Left forelimb (tissue), 1 donor: ENCODE measurements at regions not wholly inside any gene's neighbourhood (a gene's known extent, or its start where the extent isn't known, plus 50 kb on each side); places are given as distances from the start of the nearest gene placed in this dataset.

Experiments used
- DNase-seq: peaks from one replicate; pipeline ENCODE4 v3.0.0-alpha.2; 2018; ENCODE audit warnings: low spot score

DNA sequence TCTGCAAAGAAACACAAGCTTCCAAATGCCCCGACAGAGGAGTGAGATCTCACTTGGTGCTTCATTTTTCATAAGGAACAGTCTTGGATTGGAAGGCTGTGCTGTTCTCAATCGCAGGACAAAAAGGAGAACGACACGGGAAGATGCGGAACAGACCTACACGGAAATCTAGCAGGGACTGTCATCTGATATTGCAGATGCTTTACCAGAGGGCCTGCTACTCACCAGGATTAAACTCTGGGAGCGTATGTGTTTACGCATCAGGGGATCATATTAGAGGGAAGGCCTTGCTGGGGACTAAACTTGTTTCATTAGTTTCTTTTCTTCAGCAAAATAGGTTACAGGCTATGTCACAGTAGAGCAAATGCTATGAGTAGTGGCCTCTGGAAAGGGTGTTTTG is 82.8 kb upstream of the EEPD1 start:
- DNase-seq = no peak

DNA sequence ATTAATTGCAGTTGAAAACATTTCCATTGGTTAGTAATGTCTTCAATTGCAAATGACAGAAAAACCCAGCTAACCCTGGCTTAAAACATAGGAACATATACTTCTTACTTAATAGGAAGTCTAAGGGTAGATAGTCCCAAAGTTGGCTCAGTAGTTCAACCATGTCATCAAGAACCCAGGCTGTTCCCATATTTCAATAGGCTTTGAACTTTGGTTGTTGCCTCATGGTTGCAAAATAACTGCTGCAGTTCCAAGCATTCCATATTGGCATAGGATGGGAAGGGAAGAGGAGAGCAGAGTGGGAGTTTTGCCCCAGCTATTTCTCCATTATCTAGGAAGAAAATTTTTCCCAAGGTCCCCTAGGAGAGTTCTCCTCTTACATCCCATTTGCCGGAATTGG is 81.4 kb upstream of the EEPD1 start:
- DNase-seq = no peak

DNA sequence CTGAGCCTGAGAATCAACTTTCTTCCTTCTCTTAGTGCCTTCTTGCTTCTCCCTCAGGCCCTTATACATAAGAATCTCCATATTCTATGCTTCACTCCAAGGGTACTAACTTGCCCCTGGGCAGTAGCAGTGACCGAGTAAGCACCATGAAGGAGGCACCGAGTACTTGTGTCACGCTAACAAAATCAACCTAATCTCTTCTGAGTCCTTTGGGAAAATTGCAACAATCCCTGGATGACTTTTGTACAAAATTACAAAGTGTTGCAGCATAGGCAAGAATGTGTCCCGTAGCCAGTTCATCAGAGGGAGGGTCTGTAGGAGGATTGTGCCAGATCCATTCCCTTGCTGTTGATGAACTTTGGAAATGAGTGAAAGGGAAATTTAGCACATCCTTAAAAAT is 80.4 kb upstream of the EEPD1 start:
- DNase-seq = no peak

DNA sequence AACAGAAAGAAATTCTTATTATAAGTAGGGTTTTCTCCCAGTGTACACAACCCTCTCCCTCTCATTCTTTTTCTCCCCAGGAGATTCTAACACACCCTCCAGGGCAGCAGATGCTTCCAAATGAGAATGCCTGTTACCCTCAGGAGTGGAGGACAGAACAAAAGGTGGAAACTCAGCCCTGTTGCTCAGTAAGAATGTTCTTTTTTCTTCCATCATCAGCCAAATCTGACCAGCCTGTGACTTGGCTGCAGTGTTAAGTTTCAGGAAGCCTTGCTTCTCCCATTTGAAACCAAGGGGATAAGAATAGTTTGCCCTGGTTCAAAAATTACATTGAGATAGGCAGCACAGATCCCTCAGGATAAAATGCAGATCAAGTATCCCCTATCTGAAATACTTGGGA is 77.5 kb upstream of the EEPD1 start:
- DNase-seq = no peak

DNA sequence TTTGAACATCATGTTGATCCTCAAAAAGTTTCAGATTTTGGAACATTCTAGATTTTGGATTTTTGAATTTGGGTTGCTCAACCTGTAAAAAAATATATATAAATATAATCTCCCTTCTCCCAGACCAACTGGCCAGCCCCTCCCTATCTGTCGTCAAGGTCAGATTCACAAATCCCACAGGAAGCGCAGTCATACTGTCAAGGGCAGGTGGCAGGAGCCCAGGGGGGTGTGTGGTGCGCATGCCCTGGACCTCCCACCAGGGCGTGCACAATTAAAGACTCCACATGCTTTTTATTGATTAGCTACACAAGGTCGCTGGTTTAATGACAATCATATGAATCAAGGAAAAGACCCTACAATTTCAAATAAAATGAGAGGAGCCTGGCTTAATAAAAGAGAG is 77.0 kb upstream of the EEPD1 start:
- DNase-seq = no peak

DNA sequence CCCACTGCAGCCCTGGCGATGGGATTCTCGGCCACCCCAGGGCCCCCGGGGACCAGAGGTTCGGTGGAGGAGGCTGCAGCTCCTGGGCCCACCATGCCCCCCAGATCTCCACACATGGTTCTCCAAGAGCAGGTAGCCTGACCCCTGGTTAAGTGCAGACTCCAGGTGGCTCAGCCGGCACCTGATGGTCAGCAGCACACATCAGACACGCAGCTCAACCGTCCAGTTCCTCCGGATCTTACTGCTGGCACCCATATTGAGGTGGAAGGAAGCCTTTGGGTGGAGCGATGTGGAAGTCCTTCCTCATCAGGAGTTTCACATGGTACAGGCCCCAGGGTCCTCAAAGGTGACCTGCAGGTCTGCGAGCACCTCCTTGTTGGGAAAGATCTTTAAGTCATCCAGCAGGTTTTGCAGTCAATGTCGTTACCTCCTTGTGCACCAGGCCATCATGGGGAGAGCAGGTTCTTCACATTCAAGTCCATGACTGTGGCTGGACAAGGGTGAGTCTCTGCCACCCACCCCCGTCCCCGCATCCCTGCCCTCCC is 74.2 kb upstream of the EEPD1 start:
- DNase-seq = no peak

DNA sequence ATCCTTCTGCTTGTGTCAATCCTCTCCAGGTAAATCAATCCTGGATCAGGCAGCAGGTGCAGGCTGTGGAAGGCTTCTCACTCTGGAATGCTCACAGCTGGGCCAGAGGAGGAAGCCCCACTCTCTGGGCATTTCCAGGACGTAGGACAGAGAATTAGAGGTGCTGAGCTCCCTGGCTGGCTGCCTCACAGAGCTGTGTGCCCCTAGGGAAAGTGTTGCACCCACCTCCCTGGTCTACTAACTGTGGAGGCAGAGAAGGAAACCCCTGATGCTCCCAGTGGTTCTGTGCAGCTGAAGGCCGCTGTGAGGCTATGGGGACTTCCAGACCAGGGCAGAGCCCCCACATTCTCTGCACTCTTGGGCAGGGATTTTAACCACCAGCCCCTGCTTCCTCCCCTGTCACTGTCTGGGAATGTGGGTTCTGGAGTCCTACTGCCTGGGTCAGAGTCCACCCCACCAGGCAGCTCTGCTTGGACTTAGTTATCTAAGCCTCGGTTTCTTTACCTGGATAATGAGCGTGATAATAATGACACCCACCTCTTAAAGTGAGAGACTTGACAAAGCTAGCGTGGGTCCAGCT is 73.5 kb upstream of the EEPD1 start:
- DNase-seq = no peak

DNA sequence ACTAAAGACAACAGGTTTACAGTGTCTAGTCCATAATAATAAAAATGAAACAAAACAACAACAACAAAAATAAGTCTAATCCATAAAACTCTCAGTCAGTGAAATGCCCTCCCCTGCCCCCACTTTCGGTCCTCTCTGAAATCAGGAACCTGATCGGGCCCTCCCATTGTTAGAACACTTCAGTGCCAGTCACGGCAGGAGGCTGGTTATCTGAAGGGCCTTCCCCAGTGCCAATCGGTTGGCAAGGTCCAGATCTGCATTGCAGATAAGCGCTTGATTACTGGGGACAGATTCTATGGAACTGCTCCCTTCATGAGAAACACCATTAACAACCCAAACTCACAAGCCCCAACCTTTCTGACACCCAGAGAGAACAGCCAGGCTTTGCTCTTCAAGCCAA is 72.2 kb upstream of the EEPD1 start:
- no peak for DNase-seq

DNA sequence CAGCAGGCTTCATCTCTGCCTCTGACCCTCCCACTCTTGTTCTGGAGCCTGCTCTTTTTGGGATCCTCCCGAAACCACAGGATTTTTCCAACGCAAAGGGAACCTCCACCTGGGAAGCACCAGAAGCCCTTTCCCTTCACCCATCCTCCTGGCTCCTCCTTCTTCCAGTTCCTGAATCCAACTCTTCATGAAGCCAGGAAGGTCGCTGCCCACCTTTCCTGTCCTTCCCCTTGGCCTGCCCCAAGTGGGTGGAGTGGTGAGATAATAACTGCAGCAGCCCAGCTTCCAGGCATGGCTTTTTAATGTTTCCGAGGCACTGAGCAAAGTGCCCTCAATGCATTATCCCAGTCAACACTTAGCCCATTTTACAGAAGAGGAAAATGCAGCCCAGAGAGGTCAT is 70.8 kb upstream of the EEPD1 start:
- DNase-seq = no peak

DNA sequence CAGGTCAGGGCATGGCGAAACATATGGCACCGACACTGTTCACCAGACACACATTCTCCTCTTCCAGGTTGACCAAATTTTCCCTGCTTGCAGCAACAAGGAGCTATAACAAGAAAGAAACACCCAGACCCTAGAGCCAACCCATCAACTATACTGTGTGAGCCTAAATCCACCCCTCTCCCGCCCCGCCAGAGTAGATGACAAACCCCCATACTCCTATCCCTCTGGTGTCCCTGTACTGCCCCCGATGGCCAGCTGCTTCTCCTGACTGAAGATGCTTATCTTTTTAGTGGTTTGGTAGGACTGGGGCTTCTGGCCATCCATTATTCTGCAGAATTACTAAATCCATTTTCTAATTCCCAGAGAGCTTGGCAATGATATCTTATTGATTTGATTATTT is 70.1 kb upstream of the EEPD1 start:
- DNase-seq = no peak

DNA sequence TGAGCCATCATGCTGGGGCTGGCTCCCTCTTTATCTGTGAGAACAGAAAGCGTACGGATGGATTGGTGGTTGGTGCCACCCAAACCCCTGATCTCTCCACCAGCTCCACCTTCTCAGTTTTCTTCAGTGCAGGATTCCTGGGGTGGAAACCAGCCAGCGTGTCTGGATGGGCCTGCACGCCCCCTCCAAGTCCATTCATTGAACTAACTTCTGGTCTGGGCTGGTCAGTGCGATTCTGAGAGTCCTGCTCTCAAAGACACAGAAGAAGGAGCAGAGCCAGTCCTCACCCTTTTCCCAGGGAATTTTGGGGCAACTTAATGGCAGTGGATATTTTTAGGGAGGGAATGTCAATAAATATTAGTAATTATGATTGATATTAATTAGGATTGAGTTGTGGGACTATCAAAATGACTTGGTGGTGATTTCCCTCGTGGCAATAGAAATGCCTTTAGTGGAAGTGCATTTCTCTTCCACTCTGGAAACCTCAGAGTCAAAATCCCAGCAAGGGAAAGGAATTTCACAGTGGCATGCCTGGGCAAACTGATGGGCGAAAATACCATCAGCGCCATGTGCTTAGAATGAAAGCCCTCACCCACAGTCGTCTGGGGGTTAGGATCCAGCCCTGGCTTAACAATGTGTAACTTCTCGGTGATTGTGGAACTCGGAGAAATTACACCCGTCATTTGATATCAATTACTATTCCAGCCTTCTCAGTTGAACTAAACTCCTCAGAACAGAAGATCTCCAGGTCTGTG is 69.3 kb upstream of the EEPD1 start:
- DNase-seq = no peak

DNA sequence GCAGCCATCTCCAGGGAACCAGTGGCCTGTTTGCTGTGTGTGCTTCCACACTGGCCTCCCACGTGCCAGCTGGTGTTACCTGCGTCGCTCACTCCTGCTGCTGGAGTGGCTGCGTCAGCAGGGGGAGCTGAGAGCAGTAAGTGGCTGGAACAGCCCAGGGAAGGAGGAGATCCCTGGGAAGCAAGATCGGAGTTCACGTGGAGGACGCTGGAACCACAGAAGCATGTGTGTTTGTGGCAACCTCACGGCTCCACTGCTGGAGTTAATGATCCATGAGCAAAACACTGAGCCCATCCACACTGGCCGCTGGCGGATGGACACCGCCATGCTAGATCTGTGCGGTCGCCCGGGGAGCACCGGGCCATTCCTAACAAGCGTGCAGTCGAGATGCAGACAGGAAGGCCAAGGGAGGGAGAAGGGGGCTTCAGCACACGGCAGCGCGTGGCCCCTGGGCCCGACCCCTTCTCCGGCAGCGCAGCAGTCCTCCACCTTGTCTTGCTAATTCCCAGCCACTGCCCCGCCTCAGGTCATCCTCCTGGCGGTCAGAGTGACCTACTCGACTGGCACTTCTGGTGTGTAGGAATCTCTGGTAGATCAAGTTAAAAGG is 68.5 kb upstream of the EEPD1 start:
- no peak for DNase-seq

DNA sequence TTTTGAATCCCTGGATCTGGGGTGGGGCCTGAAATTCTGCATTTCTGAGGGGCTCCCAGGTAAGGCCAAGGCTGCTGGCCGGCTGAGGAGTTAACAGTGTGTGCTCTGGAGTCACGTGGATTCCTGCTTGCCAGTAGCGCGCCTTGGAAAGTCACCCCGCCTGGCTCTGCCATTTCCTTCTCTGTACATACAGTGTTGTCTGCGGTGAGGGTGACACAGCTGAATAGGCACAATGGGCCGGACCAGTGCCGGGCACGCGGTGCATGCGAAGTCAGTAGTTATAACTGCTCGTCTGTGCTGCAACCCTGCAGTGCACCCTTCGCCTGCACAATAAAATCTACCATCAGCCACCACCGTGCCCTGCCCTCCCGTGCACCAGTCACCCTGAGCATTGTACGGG is 68.0 kb upstream of the EEPD1 start:
- no peak for DNase-seq

DNA sequence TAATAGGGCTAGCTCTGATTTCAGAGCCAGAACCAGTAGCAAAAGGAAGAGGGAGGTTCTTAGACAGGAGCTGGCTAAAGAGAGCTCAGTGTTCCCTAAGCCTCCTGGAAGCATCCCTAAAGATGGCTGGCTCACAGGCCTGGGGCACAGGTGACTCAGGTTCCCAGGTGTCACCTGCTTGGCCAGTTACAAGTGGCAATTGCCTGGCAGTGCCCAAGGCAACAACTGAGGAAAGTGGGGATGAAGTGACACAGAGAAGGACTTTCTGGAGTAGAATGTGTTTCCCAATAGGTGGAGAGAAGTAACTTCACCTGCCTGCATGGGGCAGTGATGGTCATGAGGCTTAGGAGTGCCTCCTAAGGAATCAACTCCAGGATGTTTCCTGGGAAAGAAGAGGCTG is 66.5 kb upstream of the EEPD1 start:
- DNase-seq = no peak

DNA sequence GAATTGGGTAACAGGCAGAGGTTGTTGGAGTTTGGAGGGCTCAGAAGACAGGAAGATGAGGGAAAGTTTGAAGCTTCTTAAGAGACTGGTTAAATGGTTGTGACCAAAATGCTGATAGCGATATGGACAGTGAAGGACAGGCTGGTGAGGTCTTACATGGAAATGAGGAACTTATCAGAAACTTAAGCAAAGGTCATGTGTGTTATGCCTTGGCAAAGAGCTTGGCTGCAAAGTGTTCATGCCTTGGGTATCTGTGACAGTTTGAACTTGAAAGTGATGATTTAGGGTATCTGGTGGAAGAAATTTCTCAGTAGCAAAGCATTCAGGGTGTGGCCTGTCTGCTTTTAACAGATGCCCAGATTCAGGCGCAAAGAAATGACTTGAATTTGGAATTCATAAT is 64.5 kb upstream of the EEPD1 start:
- DNase-seq = no peak

DNA sequence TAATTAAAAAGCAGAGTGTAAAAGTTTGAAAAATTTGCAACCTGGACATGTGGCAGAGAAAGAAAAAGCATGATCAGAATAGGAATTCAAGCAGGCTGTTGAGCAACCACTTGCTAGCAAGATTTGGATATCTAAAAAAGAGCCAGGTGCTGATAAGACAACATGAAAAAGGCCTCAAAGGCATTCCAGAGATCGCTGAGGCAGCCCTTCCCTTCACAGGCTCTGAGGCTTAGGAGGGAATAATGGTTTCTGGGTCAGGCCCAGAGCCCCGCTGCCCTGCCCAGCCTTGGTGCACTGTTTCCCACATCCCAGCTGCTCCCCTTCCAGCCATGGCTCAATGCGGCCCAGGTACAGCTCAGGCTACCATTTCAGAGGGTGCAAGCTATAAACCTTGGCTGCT is 64.1 kb upstream of the EEPD1 start:
- DNase-seq = no peak

DNA sequence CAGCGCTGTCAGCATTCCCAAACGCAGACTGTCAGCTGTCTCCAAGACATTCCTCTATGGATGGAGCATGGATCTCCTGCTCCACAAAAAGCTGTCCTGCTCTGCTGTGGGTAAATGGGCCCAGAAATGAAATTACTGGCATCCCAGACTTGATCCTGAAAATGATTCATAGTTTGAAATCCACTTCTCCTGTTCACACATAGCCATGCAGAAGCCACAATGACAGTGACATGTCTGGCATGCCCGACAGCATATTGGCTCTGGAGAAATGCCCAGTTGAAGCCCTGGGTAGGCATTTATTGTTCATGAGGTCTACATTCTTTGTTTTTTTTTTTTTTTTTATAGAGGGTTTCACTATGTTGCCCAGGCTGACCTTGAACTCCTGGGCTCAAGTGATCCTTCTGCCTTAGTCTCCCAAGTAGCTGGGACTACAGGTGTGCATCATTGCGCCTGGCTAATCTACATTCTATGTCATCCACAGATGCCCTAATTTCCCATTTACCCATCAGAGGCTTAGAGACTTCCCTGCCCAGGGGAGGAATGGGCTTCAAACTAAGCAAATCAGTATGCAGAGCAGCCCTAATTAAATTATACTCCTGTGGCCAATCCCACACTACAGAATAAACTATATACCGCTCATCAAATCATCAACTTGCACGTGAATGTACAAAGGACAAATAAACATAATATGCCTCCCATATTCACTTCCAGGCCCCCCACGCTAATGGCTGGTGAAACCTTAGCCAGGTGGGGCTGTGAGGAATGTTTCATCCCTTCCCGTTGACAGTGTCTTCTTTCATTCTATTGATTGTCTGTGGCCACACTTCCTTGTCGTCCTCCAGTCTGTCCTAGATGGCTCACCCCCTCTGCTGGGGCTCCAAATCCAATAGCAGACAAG is 61.8 kb upstream of the EEPD1 start:
- DNase-seq = no peak

DNA sequence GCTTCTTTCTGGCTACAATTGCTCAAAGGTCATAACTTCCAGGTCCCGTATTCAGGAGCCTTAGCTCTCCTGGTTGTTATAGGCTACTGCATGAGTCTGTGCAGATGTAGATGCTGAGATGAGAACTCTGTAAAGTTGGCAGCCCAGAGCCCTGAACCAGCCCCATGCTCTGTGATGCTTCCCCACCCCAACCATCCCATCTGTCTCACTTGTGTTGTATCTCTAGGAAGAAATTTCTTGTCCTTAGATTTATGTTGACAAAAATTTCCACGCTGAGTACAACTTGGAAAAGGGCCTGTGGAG is 61.2 kb upstream of the EEPD1 start:
- no peak for DNase-seq

DNA sequence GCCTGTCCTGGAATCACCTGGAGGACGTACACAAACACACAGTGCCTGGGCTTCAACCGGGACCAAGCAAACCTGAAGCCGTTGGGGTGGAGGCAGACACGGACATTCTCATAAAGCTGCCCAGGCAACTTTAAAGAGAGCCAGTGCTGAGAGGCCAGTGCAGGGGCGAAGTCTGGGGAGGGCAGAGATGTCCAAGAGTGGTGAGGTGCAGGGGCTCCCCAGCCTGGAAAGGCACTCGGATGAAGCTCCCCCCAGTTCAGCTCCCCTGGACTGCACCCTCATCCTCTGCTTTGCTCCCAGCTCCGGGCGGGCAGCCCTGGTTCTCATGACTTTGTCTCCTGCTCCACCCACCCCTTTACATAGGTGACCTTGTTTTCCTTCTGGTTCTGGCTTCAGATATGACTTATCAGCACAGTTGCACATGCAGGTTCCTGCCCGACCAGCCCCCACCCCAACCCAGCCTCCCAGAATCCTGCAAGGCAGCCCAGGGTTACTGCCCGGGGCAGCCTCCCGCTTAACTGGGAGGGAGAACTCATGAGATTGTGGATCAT is 60.8 kb upstream of the EEPD1 start:
- no peak for DNase-seq

DNA sequence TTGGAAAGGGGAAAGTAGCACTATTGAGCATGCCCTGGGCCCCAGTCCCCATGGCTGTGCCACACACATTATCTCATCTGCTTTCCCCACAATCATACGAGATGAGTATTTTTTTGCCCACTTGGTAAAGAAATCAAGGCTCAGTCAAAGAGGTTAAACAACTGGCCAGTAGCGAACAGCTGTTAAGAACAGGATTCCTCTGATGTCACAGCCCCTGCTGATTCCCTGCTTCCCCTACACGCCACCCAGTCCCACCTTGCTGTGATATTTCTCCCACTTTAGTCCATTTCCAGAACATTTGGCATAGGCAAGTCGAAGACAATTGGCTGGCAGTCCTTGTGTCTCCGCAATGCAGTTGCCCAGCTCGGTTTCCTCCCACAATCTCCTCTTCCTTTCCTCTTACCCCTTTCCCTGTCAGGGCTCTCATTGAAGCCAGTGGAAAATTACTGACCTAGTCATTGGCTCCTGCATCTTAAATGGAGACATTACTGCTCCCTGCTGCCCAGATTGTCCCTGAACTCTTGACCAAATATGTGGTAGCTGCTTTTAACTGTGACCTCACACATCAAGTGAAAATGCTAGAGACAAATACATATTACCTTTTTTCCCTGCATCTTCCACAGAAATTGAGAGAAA is 56.5 kb upstream of the EEPD1 start:
- no peak for DNase-seq

DNA sequence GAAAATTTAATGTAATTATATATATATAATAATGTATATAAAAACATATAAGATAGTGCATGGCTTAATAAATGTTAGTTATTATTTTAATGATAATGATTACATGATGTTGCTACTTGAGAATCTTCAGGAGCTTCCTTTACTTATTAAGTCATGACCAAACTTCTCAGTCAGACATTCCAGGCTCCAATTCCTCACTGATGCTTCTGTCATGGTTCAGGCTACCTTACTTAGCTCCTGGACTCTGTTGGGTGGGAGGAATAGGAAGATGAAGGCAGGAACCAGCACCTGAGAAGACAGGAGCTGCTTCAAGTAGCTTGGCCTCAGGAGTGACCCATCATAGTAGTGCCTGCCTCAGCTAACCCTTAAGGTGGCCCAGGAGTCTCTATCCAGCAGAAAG is 55.0 kb upstream of the EEPD1 start:
- no peak for DNase-seq

DNA sequence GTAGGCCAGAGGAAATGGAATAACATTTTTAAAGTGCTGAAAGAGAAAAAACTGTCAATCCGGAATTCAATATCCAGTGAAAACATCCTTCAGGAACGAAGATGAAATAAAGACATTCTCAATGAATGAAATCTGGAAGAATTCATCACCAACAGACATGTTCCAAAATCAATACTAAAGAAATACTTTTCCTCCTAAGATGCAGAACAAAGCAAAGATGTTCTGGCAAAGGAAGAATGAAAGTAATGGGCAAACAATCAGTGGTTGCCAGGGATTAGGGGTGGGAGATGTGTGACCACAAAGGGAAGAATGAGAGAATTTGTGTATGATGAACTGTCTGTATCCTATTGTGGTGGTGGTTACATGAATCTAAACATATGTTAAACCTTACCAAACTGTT is 52.8 kb upstream of the EEPD1 start:
- no peak for DNase-seq
